ENCODE measurements at regions not wholly inside any gene's neighbourhood (a gene's known extent, or its start where the extent isn't known, plus 50 kb on each side); places are given as distances from the start of the nearest gene placed in this dataset.

DNA sequence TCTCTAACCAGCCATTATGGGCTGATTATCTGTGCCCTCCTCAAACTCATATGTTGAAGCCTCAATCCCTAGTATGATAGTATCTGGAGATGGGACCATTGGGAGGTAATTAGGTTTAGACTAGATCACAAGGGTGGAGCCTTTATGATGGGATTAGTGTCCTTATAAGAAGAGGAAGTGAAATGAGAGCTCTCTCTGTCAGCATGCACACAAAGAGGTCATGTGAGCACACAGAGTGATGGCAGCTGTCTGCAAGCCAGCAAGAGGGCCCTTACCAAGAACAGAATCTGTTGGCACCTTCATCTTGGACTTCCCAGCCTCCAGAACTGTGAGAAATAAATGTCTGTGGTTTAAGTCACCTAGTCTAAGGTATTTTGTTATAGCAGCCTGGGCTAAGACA lies 101.9 kb downstream of the PCTP start (continued):
- TF ChIP-seq, protein P1, sequence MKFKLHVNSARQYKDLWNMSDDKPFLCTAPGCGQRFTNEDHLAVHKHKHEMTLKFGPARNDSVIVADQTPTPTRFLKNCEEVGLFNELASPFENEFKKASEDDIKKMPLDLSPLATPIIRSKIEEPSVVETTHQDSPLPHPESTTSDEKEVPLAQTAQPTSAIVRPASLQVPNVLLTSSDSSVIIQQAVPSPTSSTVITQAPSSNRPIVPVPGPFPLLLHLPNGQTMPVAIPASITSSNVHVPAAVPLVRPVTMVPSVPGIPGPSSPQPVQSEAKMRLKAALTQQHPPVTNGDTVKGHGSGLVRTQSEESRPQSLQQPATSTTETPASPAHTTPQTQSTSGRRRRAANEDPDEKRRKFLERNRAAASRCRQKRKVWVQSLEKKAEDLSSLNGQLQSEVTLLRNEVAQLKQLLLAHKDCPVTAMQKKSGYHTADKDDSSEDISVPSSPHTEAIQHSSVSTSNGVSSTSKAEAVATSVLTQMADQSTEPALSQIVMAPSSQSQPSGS (IDR thresholded peaks at IDR 0.05; ENCODE audit: low read length) = no peak
- TF ChIP-seq CREB1 (IDR thresholded peaks at IDR 0.05) (no peak), KDM5A (IDR thresholded peaks at IDR 0.05; ENCODE audit: low read length) (no peak), KDM1A (IDR thresholded peaks at IDR 0.05; ENCODE audit: borderline replicate concordance, low read length) (no peak), MAFK (IDR thresholded peaks at IDR 0.05; ENCODE audit: low read depth, low read length) (no peak), CBX5 (IDR thresholded peaks at IDR 0.05; ENCODE audit: low read depth, low read length) (no peak)
